HL-60 (cell line): ENCODE measurements at regions not wholly inside any gene's neighbourhood (a gene's known extent, or its start where the extent isn't known, plus 50 kb on each side); places are given as distances from the start of the nearest gene placed in this dataset.

Experiments
- GABPA ChIP-seq: IDR thresholded peaks from 2 replicates; pipeline ENCODE4 v1.6.1; 2012; ENCODE audit warnings: low read depth
- POLR2AphosphoS5 ChIP-seq: IDR thresholded peaks from 2 replicates; pipeline ENCODE4 v1.6.1; 2012; ENCODE audit warnings: low read depth
- TF ChIP-seq, protein P1 (sequence below): IDR thresholded peaks from one replicate; pipeline ENCODE4 v1.5.1; 2011; ENCODE audit warnings: low read length, control low read depth, inconsistent platforms; ENCODE audit not compliant: insufficient read depth

DNA sequence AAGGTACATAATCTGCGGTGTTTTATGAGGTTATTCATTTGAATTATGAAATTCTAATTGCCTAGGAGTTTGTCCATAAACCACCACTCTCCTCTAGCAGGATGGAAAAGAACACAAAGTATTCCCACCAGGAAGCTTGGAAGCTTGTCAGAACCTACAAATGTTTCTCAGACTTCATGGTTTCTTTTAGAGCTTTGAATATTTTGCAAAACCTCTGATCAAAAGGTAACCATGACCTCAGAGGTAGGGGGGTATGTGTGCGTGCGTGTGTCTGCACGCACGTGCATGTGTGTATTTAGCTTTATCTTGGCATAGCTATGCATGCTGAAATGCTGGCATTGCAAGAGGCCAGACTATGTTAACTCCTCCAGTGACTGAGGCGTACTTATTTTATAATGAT, 847.0 kb downstream of the TLE1 start:
- TF ChIP-seq, protein P1, sequence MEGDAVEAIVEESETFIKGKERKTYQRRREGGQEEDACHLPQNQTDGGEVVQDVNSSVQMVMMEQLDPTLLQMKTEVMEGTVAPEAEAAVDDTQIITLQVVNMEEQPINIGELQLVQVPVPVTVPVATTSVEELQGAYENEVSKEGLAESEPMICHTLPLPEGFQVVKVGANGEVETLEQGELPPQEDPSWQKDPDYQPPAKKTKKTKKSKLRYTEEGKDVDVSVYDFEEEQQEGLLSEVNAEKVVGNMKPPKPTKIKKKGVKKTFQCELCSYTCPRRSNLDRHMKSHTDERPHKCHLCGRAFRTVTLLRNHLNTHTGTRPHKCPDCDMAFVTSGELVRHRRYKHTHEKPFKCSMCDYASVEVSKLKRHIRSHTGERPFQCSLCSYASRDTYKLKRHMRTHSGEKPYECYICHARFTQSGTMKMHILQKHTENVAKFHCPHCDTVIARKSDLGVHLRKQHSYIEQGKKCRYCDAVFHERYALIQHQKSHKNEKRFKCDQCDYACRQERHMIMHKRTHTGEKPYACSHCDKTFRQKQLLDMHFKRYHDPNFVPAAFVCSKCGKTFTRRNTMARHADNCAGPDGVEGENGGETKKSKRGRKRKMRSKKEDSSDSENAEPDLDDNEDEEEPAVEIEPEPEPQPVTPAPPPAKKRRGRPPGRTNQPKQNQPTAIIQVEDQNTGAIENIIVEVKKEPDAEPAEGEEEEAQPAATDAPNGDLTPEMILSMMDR = no peak
- no peak for TF ChIP-seq POLR2AphosphoS5
- TF ChIP-seq GABPA = no peak
